Iris pigment epithelial cell (primary cell): ENCODE measurements at regions not wholly inside any gene's neighbourhood (a gene's known extent, or its start where the extent isn't known, plus 50 kb on each side); places are given as distances from the start of the nearest gene placed in this dataset.
"Not testable (repeated sequence)": the region's sequence is repeated elsewhere in the genome, so short reads cannot be mapped to it uniquely, and the experiment has no call there.

ENCODE experiments used
- DNase-seq: peaks from one replicate; pipeline ENCODE4 v3.0.0-alpha.2; 2011; ENCODE audit warnings: low read depth

DNA sequence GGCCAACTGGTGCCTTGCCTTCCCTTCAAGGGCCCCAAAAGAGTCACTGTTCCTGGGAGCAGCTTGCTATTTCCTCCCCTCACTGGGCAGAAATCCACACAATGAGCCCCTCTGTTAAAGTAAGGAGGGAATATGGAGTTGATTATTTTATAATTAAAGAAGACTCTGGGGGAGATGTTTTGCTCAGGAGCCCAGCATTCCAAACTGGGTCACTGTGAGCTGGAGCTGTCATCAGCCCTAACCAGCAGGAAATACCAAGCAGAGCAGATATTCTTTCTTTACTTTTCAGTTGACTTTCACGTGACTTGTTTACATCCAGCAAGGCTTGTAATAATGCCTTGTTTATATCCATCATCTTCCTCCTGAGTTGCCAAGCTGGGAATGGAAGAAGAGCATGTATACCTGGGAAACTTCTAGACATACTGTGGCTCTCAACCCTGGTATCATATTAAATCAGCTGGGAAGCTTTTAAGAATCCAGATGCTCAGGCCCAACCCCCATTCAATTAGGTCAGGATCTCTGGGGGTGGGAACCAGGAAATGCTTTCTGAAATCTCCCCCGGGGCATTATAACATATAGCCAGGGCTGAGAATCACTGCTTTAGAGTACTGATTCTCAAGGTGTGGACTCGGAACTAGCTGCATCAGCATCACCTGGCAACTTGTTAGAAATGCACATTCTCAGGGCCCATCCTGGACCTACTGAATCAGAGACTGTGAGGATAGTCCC, 175.6 kb upstream of the MYLIP start:
- peak; percentile 46 for DNase-seq

- no peak for DNase-seq
Measured at GRCh38 chr6:15952231-15953151, 176.4 kb upstream of the MYLIP start.

- no peak for DNase-seq
Measured at GRCh38 chr6:15950962-15951569, 177.8 kb upstream of the MYLIP start.

DNA sequence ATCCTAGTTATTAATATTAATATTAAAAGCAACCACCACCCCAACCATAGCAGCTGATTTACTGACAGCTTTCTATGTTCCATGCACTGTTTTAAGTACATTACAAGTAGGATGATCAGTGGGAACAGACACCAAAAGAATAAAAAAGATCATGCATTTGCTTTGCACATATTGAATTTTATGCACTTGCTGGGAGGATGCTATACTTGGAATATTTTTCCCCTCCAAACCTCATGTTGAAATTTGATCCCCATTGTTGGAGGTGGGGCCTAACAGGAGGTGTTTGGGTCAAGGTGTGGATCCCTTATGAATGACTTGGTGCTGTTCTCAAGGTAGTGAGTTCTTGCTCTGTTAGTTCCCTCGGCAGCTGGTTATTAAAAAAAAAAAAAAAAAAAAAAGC, 178.9 kb upstream of the MYLIP start:
- DNase-seq, result no peak

- DNase-seq, result peak; percentile 53
Measured at GRCh38 chr6:15948930-15949900, 179.7 kb upstream of the MYLIP start.

GRCh38 chr6:15947923-15948322, 181.0 kb upstream of the MYLIP start:
- DNase-seq, result no peak

DNA sequence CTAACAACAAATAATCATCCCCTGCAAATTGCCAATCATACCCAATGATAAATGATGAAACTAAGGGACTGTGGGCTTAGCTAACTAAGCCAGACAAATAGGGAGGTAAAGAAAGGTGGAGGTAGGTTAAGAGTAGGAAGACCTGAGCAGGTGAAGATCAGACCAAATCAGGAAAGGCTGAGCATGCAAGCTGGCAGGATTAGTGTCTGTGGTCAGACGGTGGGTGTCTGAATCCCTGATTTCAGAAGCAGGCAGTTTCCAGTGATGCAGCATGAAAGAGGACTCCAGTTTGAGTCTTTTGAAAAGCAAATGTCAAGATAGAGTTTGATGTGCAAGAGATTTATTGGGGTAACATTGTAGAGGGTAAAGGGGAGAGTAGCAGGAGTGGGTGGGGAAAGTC, 181.4 kb upstream of the MYLIP start:
- DNase-seq, result no peak

DNA sequence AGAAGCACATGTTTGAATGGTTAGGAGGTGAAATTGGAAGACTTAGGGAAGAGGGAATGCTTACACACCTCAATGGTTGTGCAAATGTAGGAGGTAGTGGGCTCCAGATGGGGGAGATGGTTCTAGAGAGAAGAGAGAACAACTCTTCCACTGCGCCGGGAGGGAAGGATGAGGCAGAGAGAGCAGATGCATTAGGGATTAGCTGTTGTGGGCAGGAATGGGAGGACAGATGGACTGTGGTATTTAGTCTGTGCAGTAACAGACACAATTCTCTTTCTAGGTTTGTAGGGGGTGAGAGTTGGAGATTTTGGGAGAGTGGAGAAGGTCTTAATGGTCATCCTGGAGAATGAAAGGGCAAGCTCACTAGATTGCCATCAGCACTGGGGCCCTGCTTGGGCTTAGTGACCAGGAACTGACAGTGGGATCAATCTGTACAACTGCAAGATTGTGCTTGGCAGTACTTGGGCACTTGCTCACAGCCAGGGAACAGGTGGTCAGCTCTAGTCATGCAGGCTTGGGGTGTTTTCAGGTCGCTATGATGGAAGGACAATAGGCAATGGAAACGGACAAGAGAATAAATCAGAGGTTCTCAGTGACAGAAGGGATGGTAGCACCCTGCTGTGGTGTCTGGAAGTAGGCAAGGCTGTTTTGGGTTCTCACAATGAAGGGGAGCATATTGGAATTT, 182.0 kb upstream of the MYLIP start:
- DNase-seq, result no peak

- DNase-seq, result peak; percentile 70
Measured at GRCh38 chr6:15945593-15946159, 183.2 kb upstream of the MYLIP start.

- DNase-seq, result no peak
Measured at GRCh38 chr6:15943423-15943822, 185.5 kb upstream of the MYLIP start.

GRCh38 chr6:15941168-15941567, 187.7 kb upstream of the MYLIP start:
- DNase-seq, result no peak

GRCh38 chr6:15938107-15938506, 190.8 kb upstream of the MYLIP start:
- DNase-seq, result no peak

GRCh38 chr6:15937602-15938001, 191.3 kb upstream of the MYLIP start:
- no peak for DNase-seq

GRCh38 chr6:15936503-15936902, 192.4 kb upstream of the MYLIP start:
- DNase-seq, result no peak

DNA sequence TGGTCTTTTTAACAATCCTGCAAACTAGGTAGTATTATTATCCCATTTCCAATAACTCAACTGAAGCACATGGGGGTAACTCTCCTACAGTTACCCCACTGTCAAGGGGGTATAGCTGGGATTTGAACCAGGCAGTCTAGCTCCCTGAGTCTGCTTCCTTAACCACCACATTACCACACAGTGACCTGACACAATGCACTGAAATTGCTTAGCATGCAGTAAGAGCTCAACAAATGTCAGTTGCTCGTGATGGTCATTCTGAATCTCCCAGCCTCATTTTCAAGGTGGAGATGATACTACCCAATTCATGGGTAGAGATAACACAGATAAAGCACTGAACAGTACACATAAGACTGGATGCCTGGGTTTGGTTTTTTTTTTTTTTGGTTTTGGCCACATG, 193.2 kb upstream of the MYLIP start:
- DNase-seq, result no peak

- DNase-seq, result not testable (repeated sequence)
Measured at GRCh38 chr6:15931697-15932096, 197.2 kb upstream of the MYLIP start.

DNA sequence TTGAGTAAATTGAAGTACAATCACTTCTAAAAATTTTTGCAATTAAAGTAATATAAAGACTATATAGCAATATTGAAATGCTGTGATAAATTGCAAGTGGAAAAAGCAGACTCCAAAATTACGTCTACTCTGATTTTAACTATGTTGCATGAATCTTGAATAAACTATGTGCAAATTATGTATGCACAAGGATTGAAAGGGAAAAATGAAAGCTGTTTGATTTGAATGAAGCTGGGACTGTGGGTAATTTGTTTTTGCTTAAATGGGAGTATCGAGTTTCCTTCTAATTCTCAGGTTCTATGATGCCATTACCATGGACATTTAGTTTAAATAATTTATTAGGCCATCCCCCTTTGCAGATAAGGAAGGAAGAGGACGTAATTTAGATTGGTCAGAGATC, 198.7 kb upstream of the MYLIP start:
- no peak for DNase-seq

DNA sequence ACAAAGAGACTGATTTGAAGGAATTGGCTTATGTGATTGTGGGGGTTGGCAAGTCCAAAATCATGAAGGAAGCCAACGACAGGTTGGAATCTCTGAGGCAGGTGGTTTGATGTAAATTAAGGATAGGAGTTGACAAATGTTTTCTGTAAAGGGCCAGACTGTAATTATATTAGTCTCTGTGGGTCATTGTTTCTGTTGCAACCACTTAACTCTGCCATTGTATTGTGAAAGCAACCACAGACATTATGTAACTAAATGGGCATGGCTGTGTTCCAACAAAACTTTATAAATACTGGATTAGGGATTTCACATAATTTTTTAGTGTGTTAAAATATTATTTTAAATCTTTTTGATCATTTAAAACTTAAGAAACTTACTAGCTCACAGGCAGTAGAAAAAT, 199.2 kb upstream of the MYLIP start:
- no peak for DNase-seq

DNA sequence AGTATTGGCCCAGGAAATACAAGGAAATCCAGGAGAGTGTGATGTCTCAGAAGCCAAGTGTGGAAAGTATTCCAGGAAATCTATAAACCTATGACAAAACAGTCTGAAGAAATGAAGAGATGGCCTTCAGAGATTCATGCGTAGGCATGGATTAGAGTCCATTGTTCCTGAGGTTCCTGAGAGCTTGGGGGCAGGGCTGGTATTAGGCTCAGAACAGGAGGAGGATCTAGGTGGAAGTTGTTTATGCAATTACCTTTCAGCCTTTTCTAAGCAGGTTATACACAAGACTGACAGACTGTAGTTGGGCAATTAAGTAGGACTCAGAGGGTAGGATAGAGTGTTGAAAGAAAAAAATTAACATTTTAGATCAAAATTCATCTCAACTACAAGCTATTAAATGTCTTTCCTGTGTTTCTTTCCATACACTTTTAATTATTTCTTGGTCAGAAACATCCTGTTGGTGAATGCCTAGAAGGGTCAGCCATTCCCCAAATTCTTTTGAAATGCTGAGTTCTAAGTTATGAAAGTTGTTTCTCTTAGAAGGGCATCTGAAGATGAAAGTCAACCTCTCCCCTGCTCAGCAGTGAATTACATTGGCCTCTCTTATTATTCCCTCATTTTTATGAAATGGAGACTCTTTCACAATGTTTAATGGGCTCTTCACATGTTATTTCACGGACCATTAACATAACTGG, 201.2 kb upstream of the MYLIP start:
- DNase-seq, result no peak

- DNase-seq, result no peak
Measured at GRCh38 chr6:15926256-15926655, 202.6 kb upstream of the MYLIP start.
